ENCODE measurements at regions not wholly inside any gene's neighbourhood (a gene's known extent, or its start where the extent isn't known, plus 50 kb on each side); places are given as distances from the start of the nearest gene placed in this dataset.

GRCh38 chr4:159551281-159551680 lies 448.4 kb downstream of the RAPGEF2 start:
- POLR2A ChIA-PET = no interaction called here
- RAD21 ChIA-PET (ENCODE audit: low non-redundant PET in 1 of 2, low total read pairs in 2 of 2, uncharacterized antibody in 2 of 2, unreplicated experiment in 2 of 2) = no interaction called here
- Histone ChIP-seq H3K4me1 (ENCODE audit: control insufficient read depth in 1 of 2, insufficient read depth in 2 of 2, low read length in 2 of 2) (peaks cover 0 to 14% of the 10 kb centered on the region in 2 experiments; a peak in 2 of 4 replicates), H3K27me3 (ENCODE audit: insufficient read depth, low read length) (no peaks in the 10 kb centered on the region), H3K4me2 (ENCODE audit: low read length) (no peak overlapping the region), H2AFZ (ENCODE audit: low read depth, low read length, poor library complexity, severe bottlenecking) (no peak overlapping the region), H3K79me2 (ENCODE audit: insufficient read depth, low read length) (no peaks in the 10 kb centered on the region), H3K27ac (ENCODE audit: low read depth, low read length) (no peak overlapping the region), H3K36me3 (ENCODE audit: control insufficient read depth in 1 of 2, insufficient read depth in 2 of 2, low read length in 2 of 2) (no peaks in the 10 kb centered on the region), H3K4me3 (replicated peaks in 1 of 2; ENCODE audit: low read depth in 1 of 2, low read length in 2 of 2) (no peak overlapping the region), H3K9me2 (ENCODE audit: insufficient read depth) (no peaks in the 10 kb centered on the region), H4K20me1 (ENCODE audit: insufficient read depth) (no peaks in the 10 kb centered on the region), H3K9ac (ENCODE audit: low read length) (no peak overlapping the region), H3K9me3 (ENCODE audit: control insufficient read depth in 1 of 2, insufficient read depth in 1 of 2, low read depth in 1 of 2, low read length in 2 of 2) (no peaks in the 10 kb centered on the region)
- ATAC-seq (no peak), DNase-seq (ENCODE audit: low read depth, low spot score) (no peak)
- TF ChIP-seq, protein P1, sequence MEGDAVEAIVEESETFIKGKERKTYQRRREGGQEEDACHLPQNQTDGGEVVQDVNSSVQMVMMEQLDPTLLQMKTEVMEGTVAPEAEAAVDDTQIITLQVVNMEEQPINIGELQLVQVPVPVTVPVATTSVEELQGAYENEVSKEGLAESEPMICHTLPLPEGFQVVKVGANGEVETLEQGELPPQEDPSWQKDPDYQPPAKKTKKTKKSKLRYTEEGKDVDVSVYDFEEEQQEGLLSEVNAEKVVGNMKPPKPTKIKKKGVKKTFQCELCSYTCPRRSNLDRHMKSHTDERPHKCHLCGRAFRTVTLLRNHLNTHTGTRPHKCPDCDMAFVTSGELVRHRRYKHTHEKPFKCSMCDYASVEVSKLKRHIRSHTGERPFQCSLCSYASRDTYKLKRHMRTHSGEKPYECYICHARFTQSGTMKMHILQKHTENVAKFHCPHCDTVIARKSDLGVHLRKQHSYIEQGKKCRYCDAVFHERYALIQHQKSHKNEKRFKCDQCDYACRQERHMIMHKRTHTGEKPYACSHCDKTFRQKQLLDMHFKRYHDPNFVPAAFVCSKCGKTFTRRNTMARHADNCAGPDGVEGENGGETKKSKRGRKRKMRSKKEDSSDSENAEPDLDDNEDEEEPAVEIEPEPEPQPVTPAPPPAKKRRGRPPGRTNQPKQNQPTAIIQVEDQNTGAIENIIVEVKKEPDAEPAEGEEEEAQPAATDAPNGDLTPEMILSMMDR (IDR thresholded peaks at IDR 0.05 in 2 of 3, conservative IDR thresholded peaks at IDR 0.05 in 1 of 3; ENCODE audit: borderline replicate concordance in 1 of 3, insufficient read depth in 1 of 3, low read depth in 2 of 3, low read length in 2 of 3) = no peak
- TF ChIP-seq ZNF274 (IDR thresholded peaks at IDR 0.05; ENCODE audit: low read depth, low read length) = no peak
- TF ChIP-seq SP1 (IDR thresholded peaks at IDR 0.05; ENCODE audit: low read depth) = no peak
- TF ChIP-seq, protein P2, sequence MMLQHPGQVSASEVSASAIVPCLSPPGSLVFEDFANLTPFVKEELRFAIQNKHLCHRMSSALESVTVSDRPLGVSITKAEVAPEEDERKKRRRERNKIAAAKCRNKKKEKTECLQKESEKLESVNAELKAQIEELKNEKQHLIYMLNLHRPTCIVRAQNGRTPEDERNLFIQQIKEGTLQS (IDR thresholded peaks at IDR 0.05) = no peak
- TF ChIP-seq EZH2phosphoT487 (IDR thresholded peaks at IDR 0.05; ENCODE audit: borderline replicate concordance) = no peak
- TF ChIP-seq SRF (IDR thresholded peaks at IDR 0.05; ENCODE audit: low read depth) = no peak
- TF ChIP-seq POLR2AphosphoS5 (IDR thresholded peaks at IDR 0.05; ENCODE audit: low read depth, low read length) = no peak
- TF ChIP-seq ZBTB33 (IDR thresholded peaks at IDR 0.05; ENCODE audit: extremely low read depth, insufficient replicate concordance, low read length) = no peak
- no peak for TF ChIP-seq ELF1 (IDR thresholded peaks at IDR 0.05; ENCODE audit: borderline replicate concordance, low read depth)
- TF ChIP-seq ZFX (IDR thresholded peaks at IDR 0.05) = no peak
- no peak for TF ChIP-seq JUND (IDR thresholded peaks at IDR 0.05)
- no peak for TF ChIP-seq SIN3A (IDR thresholded peaks at IDR 0.05; ENCODE audit: low read depth)
- no peak for TF ChIP-seq MAX (IDR thresholded peaks at IDR 0.05)
- CTCF ChIA-PET = no interaction called here
- BruUV-seq (replicated peaks) = no TSS peak
- intact Hi-C loops (cut with micrococcal nuclease) = no loop called here

Data from HCT116 (cell line).